ENCODE measurements at regions not wholly inside any gene's neighbourhood (a gene's known extent, or its start where the extent isn't known, plus 50 kb on each side); places are given as distances from the start of the nearest gene placed in this dataset.

GRCh38 chr13:74324338-74324737 is 190.1 kb upstream of the KLF12 start:
- CTCF ChIA-PET (ENCODE audit: low intra/inter-chr PET ratio, low total read pairs): no interaction called here
- no peaks in the 10 kb centered on the region for H3K27me3 ChIP-seq (ENCODE audit: control insufficient read depth in 1 of 2, insufficient read depth in 2 of 2, low read length in 2 of 2)
- BruUV-seq (replicated peaks): no TSS peak
- DNase-seq (ENCODE audit: low spot score) (no peak), FAIRE-seq (no peak), ATAC-seq (no peak)
- no peak overlapping the region for H3K9ac ChIP-seq (ENCODE audit: insufficient read depth, low read depth, low read length)
- in situ Hi-C loops (cut with HindIII; ENCODE audit: extremely low pct_ligation_motif_present, low pct_unique_long_range_greater_than_20kb): no loop called here
- H3K79me2 ChIP-seq (ENCODE audit: insufficient read depth, low read length): no peaks in the 10 kb centered on the region
- intact Hi-C loops (cut with micrococcal nuclease; ENCODE audit: unreplicated experiment): loop anchor here (2.0 kb wide), 1 partner anchor 38 kb away; no protein-coding TSS in a partner anchor
- H3K4me3 ChIP-seq (replicated peaks in 1 of 3; ENCODE audit: insufficient read depth in 1 of 3, low read depth in 2 of 3, low read length in 3 of 3): no peak overlapping the region
- no peaks in the 10 kb centered on the region for H3K9me3 ChIP-seq (ENCODE audit: low read length)
- POLR2A ChIA-PET: no interaction called here
- TF ChIP-seq TFDP2 (CRISPR knock-in tag; IDR thresholded peaks at IDR 0.05) (no peak), GRHL1 (CRISPR knock-in tag; conservative IDR thresholded peaks at IDR 0.05) (no peak), E2F5 (CRISPR knock-in tag; conservative IDR thresholded peaks at IDR 0.05) (no peak), ZNF484 (CRISPR knock-in tag; IDR thresholded peaks at IDR 0.05; ENCODE audit: borderline replicate concordance, low read depth) (no peak), FOXC1 (CRISPR knock-in tag; IDR thresholded peaks at IDR 0.05; ENCODE audit: borderline replicate concordance) (no peak), FOSL2 (CRISPR knock-in tag; IDR thresholded peaks at IDR 0.05) (no peak)
- H2AFZ ChIP-seq (ENCODE audit: low read length): no peak overlapping the region
- no peaks in the 10 kb centered on the region for H3K36me3 ChIP-seq (replicated peaks in 1 of 2; ENCODE audit: control insufficient read depth in 1 of 2, insufficient read depth in 2 of 2, low read length in 2 of 2)
- H3K4me1 ChIP-seq (ENCODE audit: insufficient read depth, low read length): no peaks in the 10 kb centered on the region; the same call in 1 of the 2 replicates
- no peak overlapping the region for H3K27ac ChIP-seq (ENCODE audit: extremely low read length, insufficient read depth, low read length)
- no peak overlapping the region for H3K4me2 ChIP-seq (ENCODE audit: low read depth, low read length)
- 0% methylated on average over 1 of the region's 1 CpG for WGBS (ENCODE audit: low lambda C conversion rate)
- no peaks in the 10 kb centered on the region for H4K20me1 ChIP-seq (ENCODE audit: insufficient read depth, low read length)
